ENCODE measurements at regions not wholly inside any gene's neighbourhood (a gene's known extent, or its start where the extent isn't known, plus 50 kb on each side); places are given as distances from the start of the nearest gene placed in this dataset.

DNA sequence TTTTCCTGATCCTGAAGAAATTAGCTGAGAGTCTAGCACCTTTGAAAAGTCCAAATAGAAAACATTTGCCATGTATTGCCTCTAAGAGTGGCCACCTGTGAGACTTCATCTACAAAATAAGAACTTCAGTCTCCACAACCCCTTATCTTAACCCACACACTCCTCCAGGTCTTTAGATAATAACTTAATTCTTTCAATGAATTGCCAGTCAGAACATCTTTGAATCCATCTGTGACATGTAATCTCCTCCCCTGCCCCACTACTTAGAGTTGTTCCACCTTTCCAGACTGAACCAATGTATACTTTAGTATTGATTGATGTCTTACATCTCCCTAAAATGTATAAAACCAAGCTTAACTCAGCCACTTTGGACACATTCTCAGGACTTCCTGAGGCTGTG is 84.4 kb upstream of the FAM171A1 start:
- Histone ChIP-seq H3K9me3 (no peaks in the 10 kb centered on the region), H3K4me1 (ENCODE audit: control insufficient read depth in 1 of 2, low read depth in 2 of 2) (peaks cover 3 to 22% of the 10 kb centered on the region in 2 donors), H3K27me3 (replicated peaks; ENCODE audit: insufficient read depth) (no peaks in the 10 kb centered on the region), H3K4me3 (no peak overlapping the region), H3K27ac (no peak overlapping the region), H3K36me3 (no peaks in the 10 kb centered on the region)
- ATAC-seq (ENCODE audit: insufficient number of reproducible peaks, low FRiP score, low read depth) (no peak), DNase-seq (ENCODE audit: low spot score) (no peak)
- TF ChIP-seq CTCF (IDR thresholded peaks at IDR 0.05): no peak

- H3K27ac ChIP-seq: no peak overlapping the region
- no peaks in the 10 kb centered on the region for H3K9me3 ChIP-seq
- no peaks in the 10 kb centered on the region for H3K36me3 ChIP-seq
- no peak overlapping the region for H3K4me3 ChIP-seq
- no peak for ATAC-seq (ENCODE audit: insufficient number of reproducible peaks, low FRiP score, low read depth)
- H3K4me1 ChIP-seq (ENCODE audit: control insufficient read depth in 1 of 2, low read depth in 2 of 2): peaks cover 3 to 28% of the 10 kb centered on the region in 2 donors
- no peaks in the 10 kb centered on the region for H3K27me3 ChIP-seq (replicated peaks; ENCODE audit: insufficient read depth)
- TF ChIP-seq CTCF (IDR thresholded peaks at IDR 0.05): no peak
- no peak for DNase-seq (ENCODE audit: low spot score)
Observed at GRCh38 chr10:15453926-15454325, 82.8 kb upstream of the FAM171A1 start.

DNA sequence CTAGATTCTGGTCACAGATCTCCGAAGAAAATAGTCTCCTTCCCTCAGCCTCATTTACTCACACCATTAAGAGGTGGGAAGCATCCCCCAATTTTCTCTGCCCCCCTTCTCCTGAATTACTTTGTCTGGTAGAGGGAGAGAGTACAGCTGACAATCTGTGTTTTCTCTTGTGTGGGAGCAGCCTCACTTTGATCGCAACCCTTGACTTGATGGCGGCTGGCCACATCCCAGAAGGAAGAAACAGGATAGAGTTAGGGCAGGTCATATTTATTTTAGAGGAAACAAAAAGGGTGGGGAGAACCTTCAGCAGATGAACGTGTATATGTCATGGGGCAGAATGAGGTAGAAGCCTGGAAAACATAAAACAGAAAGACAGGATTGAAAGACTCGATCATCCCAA is 82.4 kb upstream of the FAM171A1 start:
- no peaks in the 10 kb centered on the region for H3K36me3 ChIP-seq
- DNase-seq (ENCODE audit: low spot score) (no peak), ATAC-seq (ENCODE audit: insufficient number of reproducible peaks, low FRiP score, low read depth) (no peak)
- H3K4me1 ChIP-seq (ENCODE audit: control insufficient read depth in 1 of 2, low read depth in 2 of 2): peaks cover 3 to 28% of the 10 kb centered on the region in 2 donors
- no peak overlapping the region for H3K27ac ChIP-seq
- H3K9me3 ChIP-seq: no peaks in the 10 kb centered on the region
- no peak for TF ChIP-seq CTCF (IDR thresholded peaks at IDR 0.05)
- H3K27me3 ChIP-seq (replicated peaks; ENCODE audit: insufficient read depth): no peaks in the 10 kb centered on the region
- no peak overlapping the region for H3K4me3 ChIP-seq

DNA sequence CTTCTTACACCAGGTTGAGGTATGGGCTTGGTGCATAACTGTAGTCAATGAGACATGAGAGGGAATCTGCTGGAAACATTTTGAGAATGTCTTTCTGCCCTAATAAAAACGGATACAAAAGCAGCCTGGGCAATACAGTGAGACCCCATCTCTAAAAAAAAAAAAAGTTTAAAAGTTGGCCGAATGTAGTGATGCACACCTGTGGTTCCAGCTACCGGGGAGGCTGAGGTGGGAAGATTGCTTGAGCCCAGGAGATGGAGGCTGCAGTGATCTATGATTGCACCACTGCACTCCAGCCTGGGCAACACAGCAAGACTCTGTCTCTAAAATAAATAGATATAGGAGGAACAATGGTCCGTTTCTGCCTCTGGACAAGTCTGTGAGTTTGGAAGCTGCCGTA is 81.5 kb upstream of the FAM171A1 start:
- ATAC-seq (ENCODE audit: insufficient number of reproducible peaks, low FRiP score, low read depth): no peak
- Histone ChIP-seq H3K27ac (no peak overlapping the region), H3K36me3 (no peaks in the 10 kb centered on the region), H3K9me3 (no peaks in the 10 kb centered on the region), H3K4me3 (no peak overlapping the region), H3K4me1 (ENCODE audit: control insufficient read depth in 1 of 2, low read depth in 2 of 2) (peaks cover 3 to 28% of the 10 kb centered on the region in 2 donors), H3K27me3 (replicated peaks; ENCODE audit: insufficient read depth) (no peaks in the 10 kb centered on the region)
- TF ChIP-seq CTCF (IDR thresholded peaks at IDR 0.05): no peak
- no peak for DNase-seq (ENCODE audit: low spot score)

DNA sequence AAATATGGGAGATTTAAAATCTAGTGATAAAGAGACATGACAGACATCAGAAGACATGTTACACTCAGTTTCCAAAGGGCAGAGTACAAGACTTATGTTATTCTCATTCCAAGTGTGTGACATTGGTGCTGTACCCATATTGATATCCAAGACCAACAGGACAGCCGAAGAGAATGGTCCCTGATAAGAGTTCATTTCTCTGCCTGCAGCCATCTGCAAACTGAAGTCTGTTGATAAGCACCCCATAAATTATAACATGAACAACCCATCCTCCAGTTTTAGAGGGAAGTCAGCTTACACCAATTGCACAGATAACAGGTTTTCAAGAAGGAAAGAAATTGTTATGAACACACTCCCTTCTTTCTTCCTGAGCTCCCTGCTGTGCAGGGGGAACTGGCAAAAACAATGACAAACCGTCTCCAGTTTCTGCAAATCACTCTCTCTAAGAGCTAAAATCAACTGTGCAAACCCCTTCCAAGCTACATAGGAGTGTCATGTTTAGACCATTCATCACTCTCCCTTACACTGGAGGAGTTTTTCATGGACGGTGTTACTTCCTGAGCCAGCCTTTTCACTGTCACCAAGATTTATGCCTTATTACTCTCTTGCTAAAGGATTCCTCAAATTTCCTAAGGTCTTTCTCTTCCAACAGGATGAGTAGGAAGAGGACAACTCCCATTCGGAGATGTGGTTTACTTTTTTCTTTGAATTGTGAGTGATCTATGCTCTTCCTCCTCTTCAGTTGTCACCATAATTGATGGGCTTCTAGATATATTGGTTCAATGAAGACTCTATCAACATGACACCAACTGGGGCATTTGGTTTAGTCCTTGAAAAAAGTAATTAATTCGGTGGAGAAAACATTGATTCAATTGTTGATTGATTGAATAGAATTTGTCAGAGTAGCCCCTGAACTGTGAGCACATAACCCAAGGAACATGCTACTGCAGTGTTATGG is 80.3 kb upstream of the FAM171A1 start:
- peaks cover 3 to 28% of the 10 kb centered on the region in 2 donors for H3K4me1 ChIP-seq (ENCODE audit: control insufficient read depth in 1 of 2, low read depth in 2 of 2)
- H3K36me3 ChIP-seq: no peaks in the 10 kb centered on the region
- ATAC-seq (ENCODE audit: insufficient number of reproducible peaks, low FRiP score, low read depth) (no peak), DNase-seq (ENCODE audit: low spot score) (no peak)
- H3K9me3 ChIP-seq: no peaks in the 10 kb centered on the region
- no peak overlapping the region for H3K4me3 ChIP-seq
- no peaks in the 10 kb centered on the region for H3K27me3 ChIP-seq (replicated peaks; ENCODE audit: insufficient read depth)
- no peak overlapping the region for H3K27ac ChIP-seq
- no peak for TF ChIP-seq CTCF (IDR thresholded peaks at IDR 0.05)
